ENCODE measurements at regions not wholly inside any gene's neighbourhood (a gene's known extent, or its start where the extent isn't known, plus 50 kb on each side); places are given as distances from the start of the nearest gene placed in this dataset.

- CTCF ChIA-PET, result no interaction called here
- DNase-seq (ENCODE audit: low read depth, low spot score) (no peak), FAIRE-seq (no peak)
- H3K4me2 ChIP-seq (ENCODE audit: insufficient read depth, low read length), result no peak overlapping the region
- no peaks in the 10 kb centered on the region for H4K20me1 ChIP-seq (replicated peaks; ENCODE audit: control insufficient read depth, extremely low read depth, insufficient read depth, low read length)
- TF ChIP-seq JUN (IDR thresholded peaks at IDR 0.05; ENCODE audit: borderline replicate concordance, insufficient read depth, insufficient read length, low read depth) (no peak), POLR2AphosphoS5 (IDR thresholded peaks at IDR 0.05; ENCODE audit: insufficient read depth, low read depth, low read length) (no peak), FOS (IDR thresholded peaks at IDR 0.05; ENCODE audit: borderline replicate concordance, insufficient read depth, low read length) (no peak), GATA2 (IDR thresholded peaks at IDR 0.05; ENCODE audit: insufficient read depth, insufficient read length, low read depth, low read length) (no peak), CTCF (IDR thresholded peaks at IDR 0.05; ENCODE audit: extremely low read depth in 1 of 2, insufficient read depth in 1 of 2, low read depth in 1 of 2, low read length in 2 of 2) (no peak), POLR2A (IDR thresholded peaks at IDR 0.05; ENCODE audit: low read depth, low read length) (no peak), MYC (IDR thresholded peaks at IDR 0.05; ENCODE audit: low read depth, low read length) (no peak), EZH2 (IDR thresholded peaks at IDR 0.05; ENCODE audit: borderline replicate concordance, low read depth, low read length, severe bottlenecking) (no peak)
- TF ChIP-seq, protein P1, sequence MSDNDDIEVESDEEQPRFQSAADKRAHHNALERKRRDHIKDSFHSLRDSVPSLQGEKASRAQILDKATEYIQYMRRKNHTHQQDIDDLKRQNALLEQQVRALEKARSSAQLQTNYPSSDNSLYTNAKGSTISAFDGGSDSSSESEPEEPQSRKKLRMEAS (IDR thresholded peaks at IDR 0.05; ENCODE audit: insufficient read depth, insufficient read length), result no peak
- H3K79me2 ChIP-seq (ENCODE audit: control insufficient read depth, insufficient read depth, low read length), result no peaks in the 10 kb centered on the region
- no TSS peak for BruUV-seq (replicated peaks)
- H3K36me3 ChIP-seq (ENCODE audit: control insufficient read depth in 2 of 2, extremely low read depth in 1 of 2, insufficient read depth in 2 of 2, low read length in 2 of 2), result no peaks in the 10 kb centered on the region
- H3K4me1 ChIP-seq (ENCODE audit: control insufficient read depth, extremely low read depth, insufficient read depth, low read length), result no peaks in the 10 kb centered on the region
- POLR2A ChIA-PET, result no interaction called here
- H3K4me3 ChIP-seq (replicated peaks in 1 of 3; ENCODE audit: insufficient read depth in 1 of 3, low read depth in 1 of 3, low read length in 3 of 3), result no peak overlapping the region
- no peak overlapping the region for H3K9ac ChIP-seq (replicated peaks; ENCODE audit: extremely low read depth, insufficient read depth, low read length)
- no peak overlapping the region for H2AFZ ChIP-seq (ENCODE audit: low read depth, low read length)
- no peak overlapping the region for H3K27ac ChIP-seq (ENCODE audit: insufficient read depth, low read depth, low read length)
- H3K9me3 ChIP-seq (replicated peaks; ENCODE audit: control insufficient read depth, insufficient read depth, low read length), result no peaks in the 10 kb centered on the region
- H3K27me3 ChIP-seq (ENCODE audit: control insufficient read depth in 2 of 2, insufficient read depth in 2 of 2, low read length in 2 of 2), result no peaks in the 10 kb centered on the region
- H3K9me1 ChIP-seq (replicated peaks; ENCODE audit: control insufficient read depth, extremely low read depth, insufficient read depth, low read length), result no peaks in the 10 kb centered on the region
- intact Hi-C loops (cut with micrococcal nuclease) (no loop called here), dilution Hi-C loops (cut with MboI; ENCODE audit: extremely low pct_ligation_motif_present, low sequenced_read_pairs) (no loop called here)
Observed at GRCh38 chr6:95110767-95111166, 466.6 kb upstream of the MANEA start.

Data from endothelial cell of umbilical vein (primary cell).